Glutamatergic neuron (in vitro differentiated cells): ENCODE measurements at regions not wholly inside any gene's neighbourhood (a gene's known extent, or its start where the extent isn't known, plus 50 kb on each side); places are given as distances from the start of the nearest gene placed in this dataset.

ENCODE experiments used
- DNase-seq: peaks from one replicate; pipeline ENCODE4 v3.0.0; 2022
- H3K27ac Mint-ChIP-seq: one replicate; pipeline ENCODE4 v1.8.0; 2020; ENCODE audit warnings: mild to moderate bottlenecking, mixed read lengths, inconsistent platforms; ENCODE audit not compliant: unreplicated experiment
- H3K27me3 Mint-ChIP-seq: one replicate; pipeline ENCODE4 v1.8.0; 2020; ENCODE audit warnings: mild to moderate bottlenecking, moderate library complexity, mixed read lengths, inconsistent platforms; ENCODE audit not compliant: unreplicated experiment
- H3K36me3 Mint-ChIP-seq: one replicate; pipeline ENCODE4 v1.8.0; 2020; ENCODE audit warnings: mild to moderate bottlenecking, mixed read lengths, inconsistent platforms; ENCODE audit not compliant: unreplicated experiment
- H3K4me1 Mint-ChIP-seq: one replicate; pipeline ENCODE4 v1.8.0; 2020; ENCODE audit warnings: mild to moderate bottlenecking, low read depth, mixed read lengths, inconsistent platforms; ENCODE audit not compliant: unreplicated experiment
- H3K4me3 Mint-ChIP-seq: one replicate; pipeline ENCODE4 v1.8.0; 2020; ENCODE audit warnings: mild to moderate bottlenecking, mixed read lengths, inconsistent platforms; ENCODE audit not compliant: unreplicated experiment
- H3K9me3 Mint-ChIP-seq: one replicate; pipeline ENCODE4 v1.8.0; 2020; ENCODE audit warnings: mild to moderate bottlenecking, moderate library complexity, mixed read lengths, inconsistent platforms; ENCODE audit not compliant: unreplicated experiment
- TF ChIP-seq, protein P1 (sequence below): fragments of 200-600 bp; sonication (generic); IDR thresholded peaks from one replicate; pipeline ENCODE4 v1.5.0; 2021; ENCODE audit not compliant: partially characterized antibody, unreplicated experiment

DNA sequence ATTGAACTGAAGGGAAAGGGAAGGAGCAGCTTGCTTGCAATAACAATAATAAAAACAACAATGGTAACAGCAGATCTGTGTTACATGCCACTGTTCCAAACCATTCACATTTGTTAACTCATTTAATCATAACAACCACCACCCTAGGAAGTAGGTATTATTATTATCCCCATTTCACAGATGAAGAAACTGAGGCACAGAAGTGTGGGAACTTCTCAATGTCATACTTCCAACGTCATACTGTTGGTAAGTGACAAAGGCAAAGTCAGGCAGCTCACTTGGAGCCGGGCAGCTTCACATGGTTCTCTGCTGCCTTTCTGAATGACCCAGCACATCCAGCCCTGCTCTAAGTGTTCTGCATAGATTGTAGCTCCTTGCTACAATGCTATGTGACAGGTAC lies 72.6 kb downstream of the FOXD1 start:
- H3K4me1 Mint-ChIP-seq: peaks cover 24% of the 10 kb centered on the region
- no peak overlapping the region for H3K27ac Mint-ChIP-seq

DNA sequence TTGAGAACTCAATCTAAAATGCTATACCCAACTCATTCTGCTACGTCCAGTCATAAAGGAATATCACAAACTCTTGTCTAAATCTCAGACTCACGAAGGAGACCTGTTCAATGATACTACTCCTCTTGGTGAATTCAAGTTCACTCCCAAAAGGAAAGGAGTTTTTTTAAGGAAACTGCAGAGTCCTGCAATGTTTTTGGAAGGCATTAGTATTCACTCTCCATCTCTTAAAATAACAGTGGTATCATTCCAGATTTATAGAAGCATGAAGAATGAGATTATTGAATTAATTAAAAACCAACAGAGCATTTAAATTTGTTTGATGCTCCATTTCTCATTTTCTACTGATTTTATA lies 73.4 kb downstream of the FOXD1 start:
- peaks cover 19% of the 10 kb centered on the region for H3K4me1 Mint-ChIP-seq
- H3K27me3 Mint-ChIP-seq: peaks cover 8% of the 10 kb centered on the region
- peaks cover 2% of the 10 kb centered on the region for H3K9me3 Mint-ChIP-seq
- TF ChIP-seq, protein P1, sequence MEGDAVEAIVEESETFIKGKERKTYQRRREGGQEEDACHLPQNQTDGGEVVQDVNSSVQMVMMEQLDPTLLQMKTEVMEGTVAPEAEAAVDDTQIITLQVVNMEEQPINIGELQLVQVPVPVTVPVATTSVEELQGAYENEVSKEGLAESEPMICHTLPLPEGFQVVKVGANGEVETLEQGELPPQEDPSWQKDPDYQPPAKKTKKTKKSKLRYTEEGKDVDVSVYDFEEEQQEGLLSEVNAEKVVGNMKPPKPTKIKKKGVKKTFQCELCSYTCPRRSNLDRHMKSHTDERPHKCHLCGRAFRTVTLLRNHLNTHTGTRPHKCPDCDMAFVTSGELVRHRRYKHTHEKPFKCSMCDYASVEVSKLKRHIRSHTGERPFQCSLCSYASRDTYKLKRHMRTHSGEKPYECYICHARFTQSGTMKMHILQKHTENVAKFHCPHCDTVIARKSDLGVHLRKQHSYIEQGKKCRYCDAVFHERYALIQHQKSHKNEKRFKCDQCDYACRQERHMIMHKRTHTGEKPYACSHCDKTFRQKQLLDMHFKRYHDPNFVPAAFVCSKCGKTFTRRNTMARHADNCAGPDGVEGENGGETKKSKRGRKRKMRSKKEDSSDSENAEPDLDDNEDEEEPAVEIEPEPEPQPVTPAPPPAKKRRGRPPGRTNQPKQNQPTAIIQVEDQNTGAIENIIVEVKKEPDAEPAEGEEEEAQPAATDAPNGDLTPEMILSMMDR: no peak
- no peak overlapping the region for H3K27ac Mint-ChIP-seq
- H3K36me3 Mint-ChIP-seq: no peaks in the 10 kb centered on the region
- no peak overlapping the region for H3K4me3 Mint-ChIP-seq
- no peak for DNase-seq

More for the DNA sequence above, 72.6 kb downstream of the FOXD1 start:
- H3K27me3 Mint-ChIP-seq: peaks cover 16% of the 10 kb centered on the region
- TF ChIP-seq, protein P1: no peak
- no peak for DNase-seq
- peaks cover 4% of the 10 kb centered on the region for H3K9me3 Mint-ChIP-seq
- H3K4me3 Mint-ChIP-seq: no peak overlapping the region
- H3K36me3 Mint-ChIP-seq: peaks cover 3% of the 10 kb centered on the region

DNA sequence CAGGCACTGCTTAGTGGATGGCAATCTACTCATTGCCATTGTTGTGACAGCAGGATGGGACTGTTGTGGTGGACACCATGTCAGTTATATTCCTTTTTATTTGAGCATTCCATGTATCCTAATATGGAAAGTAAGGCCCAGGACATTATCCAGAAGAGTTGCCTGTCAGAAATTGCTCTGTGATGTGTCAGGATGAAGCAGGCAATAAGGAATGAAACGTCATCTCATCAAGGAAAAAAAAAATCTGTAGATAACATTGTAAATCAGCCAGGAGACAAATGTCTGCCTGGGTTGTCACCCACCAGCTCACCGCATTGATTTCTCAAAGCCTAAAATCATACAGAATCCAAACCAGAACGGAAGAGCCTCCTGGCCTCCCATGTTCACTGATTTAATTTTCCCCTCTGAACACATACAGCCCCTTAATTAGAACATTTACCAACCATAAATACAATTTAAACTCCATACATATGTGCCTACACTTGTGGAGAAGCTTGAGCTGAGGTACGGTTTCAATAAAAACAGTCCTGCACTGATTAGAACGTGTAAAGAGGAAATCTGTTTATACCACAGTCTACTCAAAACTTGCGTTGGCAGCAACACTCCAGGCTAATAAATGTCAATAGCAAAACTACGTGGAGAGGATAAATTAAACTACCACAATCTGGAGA lies 73.9 kb downstream of the FOXD1 start:
- TF ChIP-seq, protein P1: no peak
- H3K9me3 Mint-ChIP-seq: peaks cover 2% of the 10 kb centered on the region
- peaks cover 5% of the 10 kb centered on the region for H3K27me3 Mint-ChIP-seq
- no peak overlapping the region for H3K4me3 Mint-ChIP-seq
- H3K36me3 Mint-ChIP-seq: no peaks in the 10 kb centered on the region
- no peak overlapping the region for H3K27ac Mint-ChIP-seq
- no peak for DNase-seq
- H3K4me1 Mint-ChIP-seq: peaks cover 16% of the 10 kb centered on the region

DNA sequence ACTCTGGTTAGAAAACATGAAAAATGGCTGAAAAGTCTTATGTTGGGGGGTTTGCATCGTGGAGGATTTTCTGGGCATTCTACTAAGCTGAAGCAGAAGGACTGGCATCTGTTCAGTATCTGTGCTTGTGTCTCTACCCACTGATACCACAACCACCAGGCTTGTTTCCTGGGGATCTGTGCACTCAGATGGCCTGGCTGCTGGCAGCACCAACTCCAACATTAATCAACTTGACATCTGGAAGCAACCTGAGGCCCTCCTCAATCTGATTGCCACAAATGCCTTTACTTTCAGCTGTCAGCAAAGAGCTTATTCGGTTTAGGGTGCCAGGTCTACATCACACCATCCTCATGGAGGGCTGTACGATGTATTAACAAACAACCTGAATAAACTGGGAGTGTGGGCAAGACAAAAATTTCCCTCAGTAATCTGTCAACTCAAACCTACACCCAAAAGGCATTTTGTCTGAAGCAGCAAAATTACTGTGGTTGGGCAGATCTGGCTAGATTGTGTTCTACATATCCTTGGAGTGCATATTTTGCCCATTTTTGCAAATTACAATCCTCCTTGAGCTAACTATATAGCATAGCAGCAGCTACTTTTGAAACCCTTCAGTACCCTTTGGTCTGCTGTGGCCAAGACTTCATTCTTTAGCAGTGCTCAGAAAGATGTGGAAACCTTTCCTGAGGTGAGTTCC lies 74.6 kb downstream of the FOXD1 start:
- H3K27ac Mint-ChIP-seq: no peak overlapping the region
- no peak for DNase-seq
- H3K4me3 Mint-ChIP-seq: no peak overlapping the region
- TF ChIP-seq, protein P1: no peak
- H3K4me1 Mint-ChIP-seq: peaks cover 12% of the 10 kb centered on the region
- H3K36me3 Mint-ChIP-seq: no peaks in the 10 kb centered on the region
- peaks cover under 1% of the 10 kb centered on the region for H3K9me3 Mint-ChIP-seq
- H3K27me3 Mint-ChIP-seq: peaks cover 5% of the 10 kb centered on the region
